GM12878 (cell line): ENCODE measurements at regions not wholly inside any gene's neighbourhood (a gene's known extent, or its start where the extent isn't known, plus 50 kb on each side); places are given as distances from the start of the nearest gene placed in this dataset.

Experiments
- ATAC-seq: fragments of 200-7000 bp; cut with Tn5 transposase; 3 replicates; pipeline ENCODE4 v1.9.1; 2020; ENCODE audit warnings: mild to moderate bottlenecking, moderate library complexity
- BruUV-seq: library from RNA; stranded (reverse); fragments of 400-500 nt; replicated peaks from 2 replicates; lab custom pipeline; 2021; lab: Mats Ljungman, UMichigan
- CTCF ChIA-PET: fragments of 300-600 bp; sonication (Branson Sonifier 250); formaldehyde crosslinking; extraction: SDS; loops from one replicate; lab custom pipeline; 2021; ENCODE audit warnings: inconsistent platforms; lab: Yijun Ruan, JAX
- POLR2A ChIA-PET: fragments of 350-600 bp; formaldehyde crosslinking; extraction: SDS; loops from one replicate; lab custom pipeline; 2021; ENCODE audit warnings: inconsistent platforms; lab: Charles Lee
- RAD21 ChIA-PET: fragments of 300-600 bp; sonication (Branson Sonifier 250); formaldehyde crosslinking; loops from one replicate; lab custom pipeline; 2023; ENCODE audit warnings: antibody characterized with exemption; ENCODE audit not compliant: unreplicated experiment; lab: Charles Lee
- SMC1A ChIA-PET: fragments of 300-600 bp; sonication (Branson Sonifier 250); formaldehyde crosslinking; loops from one replicate; lab custom pipeline; 2023; ENCODE audit not compliant: unreplicated experiment, uncharacterized antibody; lab: Charles Lee
- DNase-seq: peaks from one replicate; pipeline ENCODE4 v3.0.0-alpha.2; 2011; ENCODE audit warnings: low read depth, low spot score
- FAIRE-seq: peaks from 3 replicates; lab custom pipeline; 2011; peaks lifted over from hg19 to GRCh38; lab: Jason Lieb, UNC
- H2AFZ ChIP-seq: 2 replicates; pipeline ENCODE4 v1.6.0; 2011; ENCODE audit warnings: low read depth, low read length, control low read depth; ENCODE audit not compliant: control insufficient read depth
- H3K27ac ChIP-seq: 2 replicates; pipeline ENCODE4 v1.5.1; 2011; ENCODE audit warnings: control low read depth; ENCODE audit not compliant: control insufficient read depth, insufficient read depth
- H3K27me3 ChIP-seq, 2 experiments: replicated peaks in 1 of 2; 2 replicates each; pipeline versions ENCODE4 v1.6.0 to v1.6.1; 2011; ENCODE audit warnings: low read length in 1 of 2; ENCODE audit not compliant: control insufficient read depth in 2 of 2, insufficient read depth in 2 of 2
- H3K36me3 ChIP-seq, 2 experiments: 2 replicates each; pipeline ENCODE4 v1.5.1; 2011; ENCODE audit warnings: low read length in 1 of 2; ENCODE audit not compliant: control insufficient read depth in 2 of 2, insufficient read depth in 2 of 2
- H3K4me1 ChIP-seq: 2 replicates; pipeline ENCODE4 v1.6.1; 2011; ENCODE audit warnings: mild to moderate bottlenecking, low read length, moderate library complexity, mixed read lengths; ENCODE audit not compliant: control insufficient read depth, insufficient read depth
- H3K4me2 ChIP-seq: 2 replicates; pipeline ENCODE4 v1.6.0; 2011; ENCODE audit warnings: control low read depth; ENCODE audit not compliant: control insufficient read depth, insufficient read depth
- H3K4me3 ChIP-seq: fragments of 200-600 bp; sonication (generic); 2 replicates; pipeline ENCODE4 v1.5.1; 2016
- H3K79me2 ChIP-seq: 2 replicates; pipeline ENCODE4 v1.6.0; 2011; ENCODE audit warnings: low read length; ENCODE audit not compliant: control insufficient read depth, insufficient read depth
- H3K9ac ChIP-seq: 2 replicates; pipeline ENCODE4 v1.8.0; 2011; ENCODE audit warnings: low read length, control low read depth, mixed read lengths; ENCODE audit not compliant: control insufficient read depth, insufficient read depth
- H3K9me3 ChIP-seq: replicated peaks from 3 replicates; pipeline ENCODE4 v1.5.1; 2011; ENCODE audit warnings: mild to moderate bottlenecking, low read length; ENCODE audit not compliant: control insufficient read depth, insufficient read depth
- H4K20me1 ChIP-seq: 2 replicates; pipeline ENCODE4 v1.6.0; 2011; ENCODE audit not compliant: control insufficient read depth, insufficient read depth
- ASH2L ChIP-seq: fragments of 300-600, 200-600 bp; sonication (generic); IDR thresholded peaks from 2 replicates; pipeline ENCODE4 v1.6.1; 2017; ENCODE audit warnings: low read depth, mild to moderate bottlenecking, borderline replicate concordance
- HCFC1 ChIP-seq: fragments of 150-350 bp; IDR thresholded peaks from 2 replicates; pipeline ENCODE4 v1.6.1; 2014; ENCODE audit warnings: low read length
- IKZF1 ChIP-seq: fragments of 450-650 bp; conservative IDR thresholded peaks from 2 replicates; pipeline ENCODE4 v1.6.1; 2017; ENCODE audit warnings: antibody characterized with exemption, mild to moderate bottlenecking
- MTA2 ChIP-seq: fragments of 450-650 bp; IDR thresholded peaks from 2 replicates; pipeline ENCODE4 v1.6.1; 2016; ENCODE audit warnings: low read depth, mild to moderate bottlenecking, moderate library complexity
- MTA3 ChIP-seq: IDR thresholded peaks from 2 replicates; pipeline ENCODE4 v1.6.1; 2012; ENCODE audit warnings: low read length, inconsistent platforms, borderline replicate concordance
- MYB ChIP-seq: fragments of 150-350 bp; IDR thresholded peaks from 2 replicates; pipeline ENCODE4 v1.6.1; 2014; ENCODE audit warnings: mild to moderate bottlenecking, low read depth, low read length, borderline replicate concordance
- PAX8 ChIP-seq: fragments of 450-650 bp; IDR thresholded peaks from 2 replicates; pipeline ENCODE4 v1.6.1; 2017; ENCODE audit warnings: mild to moderate bottlenecking, moderate library complexity
- POLR2AphosphoS2 ChIP-seq: IDR thresholded peaks from 2 replicates; pipeline ENCODE4 v1.6.1; 2011; ENCODE audit warnings: low read depth, mild to moderate bottlenecking, low read length, improper control_type of control experiment, moderate library complexity
- POLR2AphosphoS5 ChIP-seq: IDR thresholded peaks from 2 replicates; pipeline ENCODE4 v1.6.1; 2011; ENCODE audit warnings: mild to moderate bottlenecking, low read length, inconsistent platforms
- POU2F2 ChIP-seq: IDR thresholded peaks from 3 replicates; pipeline ENCODE4 v1.6.1; 2011; ENCODE audit warnings: low read depth, mild to moderate bottlenecking, low read length, borderline replicate concordance
- RB1 ChIP-seq: fragments of 450-650 bp; formaldehyde crosslinking; IDR thresholded peaks from 2 replicates; pipeline ENCODE4 v1.6.1; 2017; ENCODE audit warnings: mild to moderate bottlenecking, borderline replicate concordance
- TCF7 ChIP-seq: IDR thresholded peaks from 2 replicates; pipeline ENCODE4 v1.6.1; 2014; ENCODE audit warnings: antibody characterized with exemption, borderline replicate concordance
- WGBS: methylation state at CpG from one replicate; pipeline ENCODE4 v1.1.6; 2016; ENCODE audit warnings: low lambda C conversion rate; ENCODE audit not compliant: insufficient replicate concordance, insufficient coverage; ENCODE audit errors: missing lambda C conversion rate; 5-methylcytosine and 5-hydroxymethylcytosine counted together
- in situ Hi-C: fragments of 300-500 bp; cut with MboI; formaldehyde crosslinking; loops from 9 replicates; pipeline ENCODE4 v1.14.3; 2018; ENCODE audit warnings: mixed read lengths
- intact Hi-C: fragments of 100-400 bp; cut with micrococcal nuclease; formaldehyde crosslinking; loops from one replicate; pipeline ENCODE4 v1.14.2; 2022; ENCODE audit not compliant: unreplicated experiment
- TF ChIP-seq, protein P1 (sequence below): IDR thresholded peaks from 2 replicates; pipeline ENCODE4 v1.6.1; 2012; ENCODE audit warnings: low read depth, low read length, improper control_type of control experiment
- TF ChIP-seq, protein P2 (sequence below): fragments of 450-650 bp; IDR thresholded peaks from 2 replicates; pipeline ENCODE4 v1.6.1; 2017; ENCODE audit warnings: mild to moderate bottlenecking, low read depth, inconsistent platforms; ENCODE audit not compliant: poor library complexity, severe bottlenecking
- TF ChIP-seq, protein P3 (sequence below): fragments of 450-650 bp; IDR thresholded peaks from 2 replicates; pipeline ENCODE4 v1.6.1; 2018; ENCODE audit warnings: borderline replicate concordance, mild to moderate bottlenecking; ENCODE audit not compliant: partially characterized antibody

DNA sequence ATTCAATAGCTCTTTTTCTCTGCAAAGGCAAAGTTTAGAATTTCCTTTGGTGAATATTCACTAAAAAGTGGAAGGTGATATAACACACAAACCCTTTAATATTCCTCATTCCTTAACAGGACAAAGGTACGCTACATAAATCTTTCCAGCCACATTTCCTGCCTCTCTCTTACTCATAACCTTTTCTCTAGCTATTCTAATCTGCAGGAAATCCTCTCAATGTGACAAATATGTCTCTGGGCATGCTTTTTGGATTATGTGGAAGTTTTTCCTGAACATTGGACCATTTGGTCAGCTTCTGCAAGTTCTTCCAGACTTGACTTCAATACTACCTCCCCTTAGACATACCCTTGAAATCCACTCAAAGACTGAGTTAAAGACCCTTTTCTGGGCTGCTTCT, 186.3 kb upstream of the TUSC1 start (continued):
- TF ChIP-seq POU2F2, result no peak
- TF ChIP-seq TCF7, result no peak

DNA sequence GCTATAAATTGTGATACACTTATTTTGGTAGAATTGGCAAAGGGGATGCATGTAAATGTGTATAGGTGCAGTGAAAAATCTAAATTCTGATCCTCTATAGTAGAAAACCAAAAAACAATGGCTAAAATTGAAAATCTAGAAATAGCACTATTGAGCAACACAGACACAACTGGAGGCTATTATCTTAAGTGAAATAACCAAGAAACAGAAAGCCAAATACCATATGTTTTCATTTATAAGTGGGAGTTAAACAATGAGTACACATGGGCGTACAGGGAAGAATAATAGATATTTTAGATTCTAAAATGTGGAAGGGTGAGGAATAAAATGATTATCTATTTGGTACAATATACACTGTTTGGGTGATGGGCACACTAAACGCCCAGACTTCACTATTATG, 183.2 kb upstream of the TUSC1 start:
- no peak for ATAC-seq
- H3K9me3 ChIP-seq, result no peaks in the 10 kb centered on the region
- H3K4me3 ChIP-seq, result no peak overlapping the region
- intact Hi-C loops (no loop called here), in situ Hi-C loops (no loop called here)
- SMC1A ChIA-PET, result no interaction called here
- no peaks in the 10 kb centered on the region for H3K4me1 ChIP-seq
- H3K9ac ChIP-seq, result no peak overlapping the region
- no peak for TF ChIP-seq ASH2L
- no peak for TF ChIP-seq MTA2
- TF ChIP-seq RB1, result no peak
- TF ChIP-seq, protein P1, sequence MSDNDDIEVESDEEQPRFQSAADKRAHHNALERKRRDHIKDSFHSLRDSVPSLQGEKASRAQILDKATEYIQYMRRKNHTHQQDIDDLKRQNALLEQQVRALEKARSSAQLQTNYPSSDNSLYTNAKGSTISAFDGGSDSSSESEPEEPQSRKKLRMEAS, result no peak
- no peak for TF ChIP-seq POLR2AphosphoS2
- TF ChIP-seq, protein P2, sequence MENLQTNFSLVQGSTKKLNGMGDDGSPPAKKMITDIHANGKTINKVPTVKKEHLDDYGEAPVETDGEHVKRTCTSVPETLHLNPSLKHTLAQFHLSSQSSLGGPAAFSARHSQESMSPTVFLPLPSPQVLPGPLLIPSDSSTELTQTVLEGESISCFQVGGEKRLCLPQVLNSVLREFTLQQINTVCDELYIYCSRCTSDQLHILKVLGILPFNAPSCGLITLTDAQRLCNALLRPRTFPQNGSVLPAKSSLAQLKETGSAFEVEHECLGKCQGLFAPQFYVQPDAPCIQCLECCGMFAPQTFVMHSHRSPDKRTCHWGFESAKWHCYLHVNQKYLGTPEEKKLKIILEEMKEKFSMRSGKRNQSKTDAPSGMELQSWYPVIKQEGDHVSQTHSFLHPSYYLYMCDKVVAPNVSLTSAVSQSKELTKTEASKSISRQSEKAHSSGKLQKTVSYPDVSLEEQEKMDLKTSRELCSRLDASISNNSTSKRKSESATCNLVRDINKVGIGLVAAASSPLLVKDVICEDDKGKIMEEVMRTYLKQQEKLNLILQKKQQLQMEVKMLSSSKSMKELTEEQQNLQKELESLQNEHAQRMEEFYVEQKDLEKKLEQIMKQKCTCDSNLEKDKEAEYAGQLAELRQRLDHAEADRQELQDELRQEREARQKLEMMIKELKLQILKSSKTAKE, result no peak
- no peak for TF ChIP-seq IKZF1
- no peak for TF ChIP-seq PAX8
- TF ChIP-seq HCFC1, result no peak
- no peak for TF ChIP-seq POLR2AphosphoS5
- no peak for TF ChIP-seq MTA3
- no peak for TF ChIP-seq MYB
- TF ChIP-seq, protein P3, sequence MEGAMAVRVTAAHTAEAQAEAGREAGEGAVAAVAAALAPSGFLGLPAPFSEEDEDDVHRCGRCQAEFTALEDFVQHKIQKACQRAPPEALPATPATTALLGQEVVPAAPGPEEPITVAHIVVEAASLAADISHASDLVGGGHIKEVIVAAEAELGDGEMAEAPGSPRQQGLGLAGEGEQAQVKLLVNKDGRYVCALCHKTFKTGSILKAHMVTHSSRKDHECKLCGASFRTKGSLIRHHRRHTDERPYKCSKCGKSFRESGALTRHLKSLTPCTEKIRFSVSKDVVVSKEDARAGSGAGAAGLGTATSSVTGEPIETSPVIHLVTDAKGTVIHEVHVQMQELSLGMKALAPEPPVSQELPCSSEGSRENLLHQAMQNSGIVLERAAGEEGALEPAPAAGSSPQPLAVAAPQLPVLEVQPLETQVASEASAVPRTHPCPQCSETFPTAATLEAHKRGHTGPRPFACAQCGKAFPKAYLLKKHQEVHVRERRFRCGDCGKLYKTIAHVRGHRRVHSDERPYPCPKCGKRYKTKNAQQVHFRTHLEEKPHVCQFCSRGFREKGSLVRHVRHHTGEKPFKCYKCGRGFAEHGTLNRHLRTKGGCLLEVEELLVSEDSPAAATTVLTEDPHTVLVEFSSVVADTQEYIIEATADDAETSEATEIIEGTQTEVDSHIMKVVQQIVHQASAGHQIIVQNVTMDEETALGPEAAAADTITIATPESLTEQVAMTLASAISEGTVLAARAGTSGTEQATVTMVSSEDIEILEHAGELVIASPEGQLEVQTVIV, result no peak
- H4K20me1 ChIP-seq, result no peaks in the 10 kb centered on the region
- RAD21 ChIA-PET, result no interaction called here
- no peaks in the 10 kb centered on the region for H3K79me2 ChIP-seq
- no peak for DNase-seq
- no peak overlapping the region for H2AFZ ChIP-seq
- H3K27me3 ChIP-seq, result no peaks in the 10 kb centered on the region
- CTCF ChIA-PET, result no interaction called here
- POLR2A ChIA-PET, result no interaction called here
- no peak overlapping the region for H3K27ac ChIP-seq
- H3K4me2 ChIP-seq, result no peak overlapping the region
- 0% methylated on average over 2 of the region's 2 CpGs for WGBS
- no peaks in the 10 kb centered on the region for H3K36me3 ChIP-seq
- BruUV-seq, result no TSS peak
- no peak for FAIRE-seq
